ENCODE measurements at regions not wholly inside any gene's neighbourhood (a gene's known extent, or its start where the extent isn't known, plus 50 kb on each side); places are given as distances from the start of the nearest gene placed in this dataset.

DNA sequence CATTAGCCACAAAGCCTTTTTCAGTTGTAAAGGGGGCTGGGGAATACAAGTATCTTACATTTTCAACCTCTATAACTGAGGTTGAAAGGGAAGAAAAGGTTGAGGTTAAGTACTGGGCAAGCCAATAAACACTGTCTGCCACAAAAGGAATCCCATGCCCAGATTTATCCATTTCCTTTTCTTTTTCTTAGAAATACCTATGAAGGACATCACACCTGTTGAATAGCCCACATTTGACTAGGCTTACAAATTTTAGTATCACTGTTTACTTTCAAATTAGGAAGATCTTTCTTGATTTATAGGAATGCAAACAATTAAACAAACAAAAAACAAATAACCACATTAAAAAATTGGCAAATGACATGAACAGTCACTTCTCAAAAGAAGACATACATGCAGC lies 81.0 kb upstream of the CAV2 start:
- in situ Hi-C loops (cut with MboI) (no loop called here), intact Hi-C loops (cut with micrococcal nuclease) (no loop called here)
- ChIA-PET POLR2A (interaction anchor here (1.9 kb wide), 1 partner anchor 8 kb away, joined by 8 read pairs; no protein-coding TSS in a partner anchor), CTCF (ENCODE audit: low intra/inter-chr PET ratio) (no interaction called here)
- Histone ChIP-seq H4K20me1 (replicated peaks; ENCODE audit: control insufficient read depth, insufficient read depth, low read length) (no peaks in the 10 kb centered on the region), H3K9me1 (ENCODE audit: control insufficient read depth, insufficient read depth, low read length) (no peaks in the 10 kb centered on the region), H3K4me2 (ENCODE audit: insufficient read depth, low read length) (no peak overlapping the region), H3K27me3 (ENCODE audit: control insufficient read depth in 2 of 2, insufficient read depth in 2 of 2, low read length in 2 of 2) (no peaks in the 10 kb centered on the region), H3K79me2 (ENCODE audit: control insufficient read depth, insufficient read depth, low read length) (no peaks in the 10 kb centered on the region), H3K27ac (ENCODE audit: extremely low read depth, low read depth, low read length) (no peak overlapping the region), H3K9ac (ENCODE audit: insufficient read depth in 1 of 2, low read depth in 2 of 2, low read length in 2 of 2) (no peak overlapping the region), H3K36me3 (ENCODE audit: control insufficient read depth, insufficient read depth, low read length) (no peaks in the 10 kb centered on the region), H3K4me3 (no peak overlapping the region), H2AFZ (ENCODE audit: low read depth, low read length) (no peak overlapping the region; the same call in 1 of the 2 replicates), H3K4me1 (replicated peaks in 1 of 2; ENCODE audit: control insufficient read depth in 2 of 2, insufficient read depth in 2 of 2, low read length in 2 of 2) (peaks cover 4 to 31% of the 10 kb centered on the region in 2 experiments; a peak in 4 of 5 replicates), H3K9me3 (replicated peaks; ENCODE audit: control insufficient read depth, insufficient read depth, low read depth, low read length) (no peaks in the 10 kb centered on the region)
- no peak for DNase-seq (ENCODE audit: extremely low read depth in 1 of 4, low spot score in 3 of 4)
- BruUV-seq (replicated peaks): no TSS peak
- no peak for TF ChIP-seq GABPB1 (CRISPR knock-in tag; IDR thresholded peaks at IDR 0.05)
- TF ChIP-seq, protein P1, sequence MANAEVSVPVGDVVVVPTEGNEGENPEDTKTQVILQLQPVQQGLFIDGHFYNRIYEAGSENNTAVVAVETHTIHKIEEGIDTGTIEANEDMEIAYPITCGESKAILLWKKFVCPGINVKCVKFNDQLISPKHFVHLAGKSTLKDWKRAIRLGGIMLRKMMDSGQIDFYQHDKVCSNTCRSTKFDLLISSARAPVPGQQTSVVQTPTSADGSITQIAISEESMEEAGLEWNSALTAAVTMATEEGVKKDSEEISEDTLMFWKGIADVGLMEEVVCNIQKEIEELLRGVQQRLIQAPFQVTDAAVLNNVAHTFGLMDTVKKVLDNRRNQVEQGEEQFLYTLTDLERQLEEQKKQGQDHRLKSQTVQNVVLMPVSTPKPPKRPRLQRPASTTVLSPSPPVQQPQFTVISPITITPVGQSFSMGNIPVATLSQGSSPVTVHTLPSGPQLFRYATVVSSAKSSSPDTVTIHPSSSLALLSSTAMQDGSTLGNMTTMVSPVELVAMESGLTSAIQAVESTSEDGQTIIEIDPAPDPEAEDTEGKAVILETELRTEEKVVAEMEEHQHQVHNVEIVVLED (CRISPR knock-in tag; IDR thresholded peaks at IDR 0.05): no peak
- no peak for TF ChIP-seq POLR2AphosphoS5 (IDR thresholded peaks at IDR 0.05; ENCODE audit: control insufficient read depth, insufficient read depth, low read depth, low read length)
- TF ChIP-seq ZNF12 (CRISPR knock-in tag; IDR thresholded peaks at IDR 0.05): no peak
- no peak for TF ChIP-seq ZNF75A (CRISPR knock-in tag; IDR thresholded peaks at IDR 0.05)
- TF ChIP-seq, protein P2, sequence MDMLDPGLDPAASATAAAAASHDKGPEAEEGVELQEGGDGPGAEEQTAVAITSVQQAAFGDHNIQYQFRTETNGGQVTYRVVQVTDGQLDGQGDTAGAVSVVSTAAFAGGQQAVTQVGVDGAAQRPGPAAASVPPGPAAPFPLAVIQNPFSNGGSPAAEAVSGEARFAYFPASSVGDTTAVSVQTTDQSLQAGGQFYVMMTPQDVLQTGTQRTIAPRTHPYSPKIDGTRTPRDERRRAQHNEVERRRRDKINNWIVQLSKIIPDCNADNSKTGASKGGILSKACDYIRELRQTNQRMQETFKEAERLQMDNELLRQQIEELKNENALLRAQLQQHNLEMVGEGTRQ (CRISPR knock-in tag; IDR thresholded peaks at IDR 0.05): no peak
- TF ChIP-seq ZNF184 (CRISPR knock-in tag; IDR thresholded peaks at IDR 0.05): no peak
- no peak for TF ChIP-seq ZC3H4 (CRISPR knock-in tag; IDR thresholded peaks at IDR 0.05; ENCODE audit: borderline replicate concordance)
- no peak for TF ChIP-seq HNRNPLL (IDR thresholded peaks at IDR 0.05; ENCODE audit: low read depth, low read length, poor library complexity, severe bottlenecking)
- TF ChIP-seq NUFIP1 (IDR thresholded peaks at IDR 0.05; ENCODE audit: partially characterized antibody): no peak
- no peak for TF ChIP-seq EP300 (IDR thresholded peaks at IDR 0.05; ENCODE audit: low read length)
- no peak for TF ChIP-seq ZNF324 (CRISPR knock-in tag; IDR thresholded peaks at IDR 0.05)
- TF ChIP-seq ZNF766 (CRISPR knock-in tag; conservative IDR thresholded peaks at IDR 0.05): no peak
- no peak for TF ChIP-seq XRCC3 (IDR thresholded peaks at IDR 0.05)
- TF ChIP-seq, protein P3, sequence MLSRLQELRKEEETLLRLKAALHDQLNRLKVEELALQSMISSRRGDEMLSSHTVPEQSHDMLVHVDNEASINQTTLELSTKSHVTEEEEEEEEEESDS (CRISPR knock-in tag; IDR thresholded peaks at IDR 0.05): no peak
- no peak for TF ChIP-seq HIVEP1 (CRISPR knock-in tag; IDR thresholded peaks at IDR 0.05)
- TF ChIP-seq TAF7 (tag; IDR thresholded peaks at IDR 0.05): no peak
- no peak for TF ChIP-seq ZNF263 (CRISPR knock-in tag; IDR thresholded peaks at IDR 0.05; ENCODE audit: borderline replicate concordance)
- ATAC-seq: no peak
- FAIRE-seq: no peak

Measured in K562 (cell line).